ENCODE measurements at regions not wholly inside any gene's neighbourhood (a gene's known extent, or its start where the extent isn't known, plus 50 kb on each side); places are given as distances from the start of the nearest gene placed in this dataset.

- no peak overlapping the region for H3K4me3 ChIP-seq (replicated peaks; ENCODE audit: low read depth, low read length)
- DNase-seq (ENCODE audit: extremely low read depth, low read depth) = peak; percentile 20
- TF ChIP-seq CTCF (IDR thresholded peaks at IDR 0.05; ENCODE audit: low read depth, low read length, missing control alignments) = no peak
These were observed 55.5 kb upstream of the DLX4 start for GRCh38 chr17:49913226-49914095.

GRCh38 chr17:49914096-49914490, 54.9 kb upstream of the DLX4 start:
- no peak for TF ChIP-seq CTCF (IDR thresholded peaks at IDR 0.05; ENCODE audit: low read depth, low read length, missing control alignments)
- no peak for DNase-seq (ENCODE audit: extremely low read depth, low read depth)
- H3K4me3 ChIP-seq (replicated peaks; ENCODE audit: low read depth, low read length) = no peak overlapping the region

- H3K4me3 ChIP-seq (replicated peaks; ENCODE audit: low read depth, low read length) = no peak overlapping the region
- TF ChIP-seq CTCF (IDR thresholded peaks at IDR 0.05; ENCODE audit: low read depth, low read length, missing control alignments) = no peak
- DNase-seq (ENCODE audit: extremely low read depth, low read depth) = no peak
These were observed 54.3 kb upstream of the DLX4 start for GRCh38 chr17:49914664-49915063.

- no peak for DNase-seq (ENCODE audit: extremely low read depth, low read depth)
- no peak for TF ChIP-seq CTCF (IDR thresholded peaks at IDR 0.05; ENCODE audit: low read depth, low read length, missing control alignments)
- H3K4me3 ChIP-seq (replicated peaks; ENCODE audit: low read depth, low read length) = no peak overlapping the region
These were observed 53.7 kb upstream of the DLX4 start for GRCh38 chr17:49915260-49915659.

- TF ChIP-seq CTCF (IDR thresholded peaks at IDR 0.05; ENCODE audit: low read depth, low read length, missing control alignments) = no peak
- no peak for DNase-seq (ENCODE audit: extremely low read depth, low read depth)
- no peak overlapping the region for H3K4me3 ChIP-seq (replicated peaks; ENCODE audit: low read depth, low read length)
These were observed 53.3 kb upstream of the DLX4 start for GRCh38 chr17:49915670-49916069.

- no peak overlapping the region for H3K4me3 ChIP-seq (replicated peaks; ENCODE audit: low read depth, low read length)
- no peak for TF ChIP-seq CTCF (IDR thresholded peaks at IDR 0.05; ENCODE audit: low read depth, low read length, missing control alignments)
- no peak for DNase-seq (ENCODE audit: extremely low read depth, low read depth)
These were observed 52.0 kb upstream of the DLX4 start for GRCh38 chr17:49916854-49917515.

Measured in HFF-Myc (cell line).